Epithelial cell of prostate (primary cell): ENCODE measurements at regions not wholly inside any gene's neighbourhood (a gene's known extent, or its start where the extent isn't known, plus 50 kb on each side); places are given as distances from the start of the nearest gene placed in this dataset.

Source experiments
- DNase-seq: peaks from one replicate; pipeline ENCODE4 v3.0.0-alpha.2; 2011; ENCODE audit warnings: low read depth, low spot score
- H3K27ac ChIP-seq: fragments of 450-650 bp; 2 replicates; pipeline ENCODE4 v1.5.1; 2017; ENCODE audit warnings: mild to moderate bottlenecking

DNA sequence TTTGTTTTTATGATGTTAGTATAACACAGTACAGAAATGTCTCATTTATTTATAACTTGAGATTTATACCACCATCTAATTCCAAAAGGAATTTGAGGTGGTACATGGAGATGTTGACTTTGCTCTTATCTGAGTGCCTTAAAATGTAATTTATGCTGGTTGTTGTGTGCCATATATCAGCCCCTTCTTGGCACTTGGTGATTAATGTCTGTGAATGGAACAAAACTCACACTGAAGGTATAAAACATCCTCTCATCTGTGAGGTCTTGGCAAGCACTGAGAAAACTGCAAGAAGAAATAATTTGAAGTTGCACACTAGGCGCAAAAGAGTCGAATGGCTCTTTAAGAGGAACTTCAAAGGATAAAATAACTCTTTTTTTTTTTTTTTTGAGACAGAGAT lies 240.4 kb downstream of the B3GLCT start:
- no peak for DNase-seq
- no peak overlapping the region for H3K27ac ChIP-seq

DNA sequence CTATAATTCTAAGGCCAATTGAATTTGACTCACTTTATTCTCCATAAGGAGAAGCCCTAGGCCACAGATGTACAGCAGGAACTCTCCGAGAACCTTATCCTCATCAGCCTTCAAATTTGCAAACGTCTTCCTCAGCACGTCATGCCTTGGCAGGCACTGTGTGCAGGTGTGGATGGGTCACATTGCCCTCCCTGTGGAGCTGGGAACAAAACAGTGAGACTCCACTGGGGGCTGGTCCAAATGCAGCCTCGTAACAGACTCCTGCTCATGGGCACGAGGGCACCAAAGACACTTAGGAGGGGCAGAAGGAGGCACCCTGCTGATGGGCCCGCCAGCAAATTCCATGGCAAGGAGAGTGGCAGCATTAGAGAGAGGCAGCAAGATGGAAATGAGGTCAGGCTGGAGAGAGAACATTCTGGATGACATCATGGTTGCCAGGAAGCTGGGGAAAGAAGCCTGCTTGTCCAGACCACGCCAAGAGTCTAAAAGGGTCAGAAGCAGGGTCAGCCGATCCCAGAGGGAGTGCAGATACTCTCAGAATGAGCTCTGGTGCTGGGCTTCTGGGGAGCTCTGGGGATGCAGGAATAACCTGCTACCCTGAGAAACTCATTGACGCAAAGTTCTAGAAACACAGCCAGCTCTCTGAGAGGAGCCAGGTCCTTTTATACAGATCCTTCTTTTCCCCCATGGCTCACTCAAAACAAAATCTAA lies 242.2 kb downstream of the B3GLCT start:
- H3K27ac ChIP-seq = no peak overlapping the region
- no peak for DNase-seq

DNA sequence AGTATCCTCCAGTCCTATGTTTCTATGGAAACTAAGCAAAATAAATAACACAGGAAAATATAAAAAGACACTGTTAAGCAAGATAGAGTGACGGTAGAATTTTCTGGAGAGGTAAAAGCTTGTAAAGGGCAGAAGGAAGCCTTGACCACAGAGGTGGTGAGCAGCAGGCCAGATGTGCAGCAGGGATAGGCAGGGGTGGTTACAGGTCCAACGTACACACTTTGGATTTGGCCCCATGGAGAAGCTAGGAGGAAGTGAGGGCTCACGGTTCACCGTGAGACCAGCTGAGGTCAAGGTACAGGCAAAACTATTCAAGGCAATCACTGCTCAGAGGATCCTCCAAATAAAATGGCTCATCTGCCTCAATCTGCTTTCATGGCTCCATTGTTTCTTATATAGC lies 242.8 kb downstream of the B3GLCT start:
- DNase-seq = no peak
- no peak overlapping the region for H3K27ac ChIP-seq

DNA sequence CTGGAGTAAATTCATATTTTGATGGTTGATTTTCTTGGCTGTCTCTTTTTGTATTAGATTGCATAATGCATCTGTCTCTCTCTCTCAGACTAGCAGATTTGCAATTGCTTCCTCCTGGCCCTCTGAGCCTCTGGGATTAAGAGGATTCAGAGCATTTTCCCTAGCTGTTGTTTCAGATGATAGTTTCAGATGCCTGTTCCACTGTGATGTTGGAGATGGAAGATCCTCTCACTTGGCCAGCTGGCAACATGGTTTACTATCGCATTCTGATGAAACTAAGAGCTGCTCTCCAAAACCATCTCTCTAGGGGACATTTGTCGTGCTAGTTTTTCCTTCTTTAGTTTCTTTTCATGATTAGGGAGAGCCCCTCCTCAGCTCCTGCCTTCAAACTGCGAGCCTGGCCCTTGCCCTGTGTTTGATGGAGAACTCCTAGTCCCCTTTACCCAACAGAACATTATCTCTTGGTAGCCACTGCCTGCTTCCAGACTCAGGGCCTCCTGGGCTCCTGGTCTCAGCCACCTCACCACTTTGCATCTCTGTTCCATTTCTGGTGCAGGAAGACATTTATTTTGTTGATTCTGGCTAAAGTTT lies 244.6 kb downstream of the B3GLCT start:
- no peak for DNase-seq
- no peak overlapping the region for H3K27ac ChIP-seq

DNA sequence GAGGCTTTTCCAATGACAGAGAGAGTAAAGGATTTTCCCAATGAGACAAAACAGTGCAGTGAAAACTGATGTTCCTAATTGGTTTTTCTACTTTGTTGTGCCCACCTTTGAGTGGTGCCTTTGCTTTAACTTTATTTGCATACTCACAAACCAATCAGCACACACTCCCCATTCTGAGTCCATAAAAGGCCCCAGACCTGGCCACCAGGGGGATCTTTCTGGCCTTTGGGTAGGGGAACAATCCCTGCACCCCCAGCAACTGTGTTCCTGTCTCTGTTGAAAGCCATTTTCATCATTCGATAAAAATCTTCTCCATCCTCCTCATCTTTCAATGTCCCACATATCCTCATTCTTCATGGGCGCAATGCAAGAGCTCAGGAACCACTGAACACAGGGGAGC lies 252.8 kb downstream of the B3GLCT start:
- H3K27ac ChIP-seq = no peak overlapping the region
- DNase-seq = no peak

DNA sequence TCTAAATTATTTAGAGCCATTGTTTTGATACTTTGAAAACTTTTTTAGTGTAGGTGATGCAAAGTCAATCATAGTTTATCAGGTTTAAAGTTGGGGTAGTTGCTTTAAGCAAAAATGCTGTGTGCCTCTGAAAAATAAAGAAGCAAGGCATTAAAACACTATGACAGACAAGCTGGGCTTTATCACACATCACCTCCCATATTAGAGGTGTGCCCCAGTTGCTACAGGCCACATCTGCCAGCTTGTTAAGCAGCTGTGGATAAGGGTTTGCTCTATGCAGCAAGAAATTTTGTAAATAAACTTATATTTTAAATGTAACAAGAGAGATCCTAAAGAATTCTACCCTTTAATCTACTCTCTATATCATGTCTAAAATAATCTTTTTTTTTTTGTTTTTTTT lies 255.8 kb downstream of the B3GLCT start:
- DNase-seq = no peak
- H3K27ac ChIP-seq = no peak overlapping the region

DNA sequence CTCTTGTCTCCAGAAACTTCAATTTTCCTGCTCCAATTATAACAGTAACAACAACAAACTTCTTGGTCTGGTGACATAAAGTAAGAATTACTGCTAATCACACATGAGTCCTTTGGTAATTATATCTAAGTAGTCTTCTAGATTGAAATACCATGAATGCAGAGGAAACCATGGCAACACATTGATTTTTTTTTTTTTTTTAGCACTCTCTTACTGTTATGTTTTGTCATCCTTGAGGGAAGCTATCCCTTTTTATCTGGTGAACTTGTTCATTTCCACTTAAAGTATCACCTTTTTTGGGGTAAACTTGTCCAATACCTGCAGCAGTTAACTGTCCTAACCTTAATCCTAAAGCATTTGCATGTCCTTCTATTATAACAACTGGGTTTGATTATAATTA lies 256.3 kb downstream of the B3GLCT start:
- no peak overlapping the region for H3K27ac ChIP-seq
- DNase-seq = no peak

DNA sequence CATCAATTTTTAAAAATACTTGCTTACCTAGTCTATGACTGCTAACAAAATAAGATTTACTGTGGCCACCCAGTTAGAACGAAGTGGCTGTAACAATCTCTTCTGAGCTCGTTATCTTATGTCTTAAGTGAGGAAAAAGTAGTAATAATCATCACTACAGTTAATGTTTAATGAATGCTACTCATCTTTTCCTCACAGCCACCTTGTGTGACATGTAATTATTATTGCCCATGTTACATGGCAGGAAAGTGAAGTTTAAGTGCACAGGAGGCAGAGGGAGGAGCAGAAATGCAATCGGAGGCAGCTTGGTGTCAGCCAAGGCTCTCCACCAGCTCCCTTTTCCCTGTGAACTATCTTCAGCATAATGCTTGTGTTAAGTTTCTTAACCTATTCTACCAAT lies 260.3 kb downstream of the B3GLCT start:
- DNase-seq = no peak
- no peak overlapping the region for H3K27ac ChIP-seq

DNA sequence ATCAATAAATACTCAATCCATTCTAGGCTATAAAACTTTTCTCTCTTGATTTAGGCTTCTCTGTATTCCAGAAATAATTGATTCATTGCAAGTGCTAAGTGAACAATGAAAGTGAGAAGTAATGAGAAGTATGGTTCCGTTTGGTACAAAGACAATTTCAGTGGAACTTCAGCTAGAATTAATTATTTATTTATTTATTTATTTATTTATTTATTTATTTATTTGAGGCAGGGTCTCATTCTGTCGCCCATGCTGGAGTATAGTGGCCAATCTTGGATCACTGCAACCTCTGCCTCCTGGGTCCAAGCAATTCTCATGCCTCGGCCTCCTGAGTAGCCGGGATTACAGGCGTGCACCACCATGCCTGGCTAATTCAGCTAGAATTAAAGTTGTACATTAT lies 262.1 kb downstream of the B3GLCT start:
- no peak for DNase-seq
- no peak overlapping the region for H3K27ac ChIP-seq

DNA sequence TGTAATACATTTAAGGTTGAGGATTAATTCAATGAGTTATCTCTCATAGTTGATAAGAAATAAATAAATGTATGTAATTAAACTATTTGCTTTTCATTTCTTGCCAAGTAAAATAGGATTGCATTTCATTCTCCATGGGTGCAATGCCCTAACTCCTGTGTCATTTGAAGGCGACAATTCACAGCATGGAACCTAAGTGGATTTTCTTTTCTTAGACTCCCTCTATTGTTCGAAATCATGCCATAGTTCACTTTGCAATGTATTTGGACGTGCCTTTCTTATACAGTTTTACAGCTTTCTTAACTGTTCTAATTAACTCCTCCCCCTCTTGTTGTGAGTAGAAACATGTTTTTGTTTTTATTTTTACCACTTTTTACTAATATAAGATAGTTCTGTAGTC lies 263.0 kb downstream of the B3GLCT start:
- no peak for DNase-seq
- H3K27ac ChIP-seq = no peak overlapping the region

DNA sequence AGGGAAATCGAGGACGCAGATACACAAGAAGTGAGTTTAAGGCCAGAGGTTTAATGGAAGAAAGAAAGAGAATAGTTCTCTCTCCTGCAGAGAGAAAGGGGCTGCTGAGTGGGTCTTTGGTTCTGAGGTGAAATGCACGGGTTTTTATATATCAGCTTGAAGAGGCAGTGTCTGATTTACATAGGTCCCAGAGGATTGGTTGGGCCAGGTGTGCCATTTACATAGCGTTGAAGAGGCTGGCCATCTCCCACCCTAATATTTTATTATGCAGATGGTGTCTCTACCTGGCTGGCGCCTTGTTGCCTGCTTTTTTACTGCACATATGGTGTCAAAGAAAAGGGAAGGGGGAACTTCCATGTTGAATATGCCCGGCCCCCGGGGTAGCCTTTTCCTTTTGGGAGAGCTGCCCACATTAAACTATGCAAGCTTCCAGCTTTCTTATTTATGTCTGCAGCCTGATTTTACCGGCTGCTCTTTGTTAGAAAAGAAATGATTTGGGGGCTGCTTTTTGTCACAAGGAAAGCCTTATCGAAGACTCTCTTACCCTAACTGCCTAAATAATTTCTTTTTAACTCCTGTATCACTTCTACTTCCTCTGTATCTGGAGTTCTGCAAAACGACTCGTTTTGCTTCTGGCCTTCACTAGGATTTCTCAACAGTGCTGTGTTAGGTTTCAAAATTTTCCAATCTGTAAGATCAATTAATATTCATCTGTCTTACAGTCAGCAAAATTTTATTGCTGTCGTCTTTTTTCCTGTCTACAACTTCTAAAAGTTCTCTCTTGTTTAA lies 268.5 kb downstream of the B3GLCT start:
- H3K27ac ChIP-seq = no peak overlapping the region
- no peak for DNase-seq

DNA sequence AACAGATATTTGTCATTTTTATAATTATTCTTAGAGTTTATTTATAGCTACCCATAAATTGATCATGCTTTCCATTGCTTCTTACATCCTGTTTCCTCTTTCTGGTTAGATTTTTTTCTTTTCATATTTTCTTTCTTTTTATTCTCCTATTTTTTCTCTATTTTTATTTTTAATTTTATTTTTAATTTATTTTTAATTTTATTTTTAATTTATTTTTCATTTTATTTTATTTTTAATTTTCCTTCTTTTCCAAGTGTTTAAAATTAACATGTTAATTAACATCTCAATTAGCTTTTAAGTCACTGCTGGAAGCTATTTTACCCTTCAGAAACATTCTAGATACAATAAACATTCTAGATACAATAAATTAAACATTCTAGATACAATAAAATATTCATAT lies 269.6 kb downstream of the B3GLCT start:
- no peak overlapping the region for H3K27ac ChIP-seq
- no peak for DNase-seq

DNA sequence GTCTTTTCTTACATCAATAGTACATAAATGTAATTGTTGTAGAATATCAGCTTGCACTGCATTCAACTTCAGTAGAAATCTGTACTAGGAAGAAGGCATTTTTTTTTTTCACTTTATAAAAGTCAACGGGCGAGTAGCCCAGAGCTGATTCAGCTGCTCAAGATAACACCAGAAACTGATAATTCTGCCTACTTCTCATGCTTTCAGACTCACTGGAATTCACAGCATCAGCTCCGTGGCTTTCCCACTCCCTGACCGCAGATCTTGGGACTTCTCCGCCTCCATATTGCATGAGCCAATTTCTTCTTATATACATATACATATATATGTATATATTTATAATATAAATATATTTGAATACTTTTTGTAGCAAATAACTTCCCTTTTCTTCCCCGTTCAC lies 263.1 kb upstream of the RXFP2 start:
- DNase-seq = no peak
- H3K27ac ChIP-seq = no peak overlapping the region

DNA sequence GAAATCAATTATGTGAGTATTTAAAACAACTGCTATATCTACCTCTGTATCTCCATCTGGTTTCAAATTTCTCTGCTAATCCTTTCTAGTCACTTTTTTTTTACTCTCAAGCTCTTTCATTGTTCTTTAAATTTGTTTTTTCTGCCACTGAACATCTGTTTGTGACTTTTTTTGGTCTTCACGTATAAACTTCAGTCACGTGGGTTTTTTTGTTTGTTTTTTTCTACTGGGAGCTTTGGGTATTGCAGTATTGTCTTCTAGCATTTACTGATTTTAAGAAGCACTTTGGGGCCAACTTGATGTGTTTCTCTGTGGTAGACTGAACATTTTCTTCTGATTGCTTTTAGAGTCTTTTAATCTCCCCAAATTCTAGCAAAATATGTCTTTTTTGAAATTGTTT lies 262.6 kb upstream of the RXFP2 start:
- DNase-seq = no peak
- no peak overlapping the region for H3K27ac ChIP-seq

DNA sequence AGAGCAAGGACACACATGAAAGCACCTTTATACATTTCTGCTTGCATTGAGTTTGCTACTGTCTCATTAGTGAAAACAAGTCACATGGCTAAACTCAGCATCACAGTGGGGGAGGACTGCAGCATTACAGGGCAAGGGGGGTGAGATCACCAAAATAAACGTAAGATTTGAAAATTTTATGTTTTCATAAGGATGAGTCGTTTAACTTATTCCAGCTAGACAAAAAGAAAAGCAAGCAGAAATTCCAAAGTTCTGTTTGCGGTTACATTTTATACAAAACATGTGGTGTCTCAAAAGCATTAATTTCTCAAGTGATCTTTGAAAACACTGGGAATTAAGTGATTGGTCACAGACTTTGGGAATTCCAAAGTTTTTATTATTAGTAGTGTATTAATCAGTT lies 261.4 kb upstream of the RXFP2 start:
- DNase-seq = no peak
- H3K27ac ChIP-seq = no peak overlapping the region

DNA sequence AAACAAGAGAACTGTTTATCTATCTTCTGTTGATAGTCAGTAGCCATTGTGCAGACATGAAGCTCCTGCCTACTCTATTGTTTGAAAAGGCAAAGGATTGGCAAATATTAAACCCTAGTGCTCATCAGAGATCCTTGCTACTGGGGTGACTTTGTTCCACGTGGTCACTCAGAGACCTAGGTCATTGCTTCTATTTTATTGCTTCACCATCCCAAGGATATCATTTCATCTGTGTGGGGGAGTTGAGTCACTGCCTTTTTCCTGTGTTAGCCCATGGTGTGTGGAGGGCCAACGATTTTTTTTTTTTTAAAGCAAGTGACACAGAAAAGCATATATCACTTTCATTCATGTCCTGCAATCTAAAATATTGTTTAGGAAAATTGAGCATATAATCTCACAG lies 254.1 kb upstream of the RXFP2 start:
- no peak overlapping the region for H3K27ac ChIP-seq
- no peak for DNase-seq

DNA sequence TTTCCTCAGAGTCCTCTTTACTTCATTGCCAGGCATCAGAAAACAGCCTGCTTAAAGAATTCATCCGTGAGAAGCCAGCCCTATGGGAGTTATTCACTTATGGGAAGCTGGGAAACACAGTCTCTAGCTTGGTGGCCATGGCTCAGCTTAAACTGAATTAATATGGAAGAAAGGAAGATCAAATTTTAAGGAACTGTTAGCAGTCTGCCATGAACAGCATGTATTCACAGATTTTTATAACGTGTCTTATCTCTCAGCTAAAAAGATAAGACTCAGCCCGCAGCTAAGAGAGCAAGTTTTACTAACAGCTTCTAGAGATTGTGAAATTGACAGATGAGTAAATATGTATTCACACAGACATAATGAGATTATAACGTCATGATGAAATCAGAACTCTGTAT lies 253.7 kb upstream of the RXFP2 start:
- no peak for DNase-seq
- no peak overlapping the region for H3K27ac ChIP-seq

DNA sequence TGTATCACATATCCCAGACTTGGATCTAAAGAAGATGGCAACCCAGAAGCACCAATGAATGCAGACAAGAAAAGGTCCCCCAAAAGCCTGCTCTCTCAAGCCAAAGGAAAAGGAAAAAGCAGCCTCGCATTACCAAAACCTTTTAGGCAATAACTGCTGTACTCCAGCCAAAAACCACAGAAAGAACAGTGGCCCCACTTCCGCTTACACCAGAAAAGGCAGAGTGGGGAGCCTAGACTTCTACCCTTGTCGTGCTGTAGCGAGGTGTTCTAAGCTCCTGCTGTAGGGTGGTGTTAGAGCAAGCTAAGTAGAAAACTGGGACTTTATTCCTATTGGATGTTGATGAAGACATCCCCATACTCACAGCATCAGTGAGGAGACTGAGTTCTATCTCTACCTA lies 244.0 kb upstream of the RXFP2 start:
- no peak overlapping the region for H3K27ac ChIP-seq
- DNase-seq = no peak

DNA sequence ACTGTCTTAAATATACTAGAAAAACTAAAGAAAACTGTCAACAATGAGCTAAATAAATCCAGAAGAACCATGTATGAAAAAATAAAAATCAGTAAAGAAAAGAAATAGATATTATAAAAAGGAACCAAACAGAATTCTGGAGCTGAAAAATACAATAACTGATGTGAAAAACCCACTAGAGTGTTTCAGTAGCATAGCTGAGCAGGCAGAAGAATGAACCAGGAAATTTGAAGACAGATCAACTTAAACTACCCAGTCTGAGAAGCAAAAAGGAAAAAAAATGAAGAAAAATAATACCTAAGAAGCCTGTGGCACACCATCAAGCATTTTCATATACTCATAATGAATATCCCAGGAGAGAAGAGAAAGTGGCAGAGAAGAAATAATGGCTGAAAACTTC lies 240.1 kb upstream of the RXFP2 start:
- no peak overlapping the region for H3K27ac ChIP-seq
- no peak for DNase-seq

DNA sequence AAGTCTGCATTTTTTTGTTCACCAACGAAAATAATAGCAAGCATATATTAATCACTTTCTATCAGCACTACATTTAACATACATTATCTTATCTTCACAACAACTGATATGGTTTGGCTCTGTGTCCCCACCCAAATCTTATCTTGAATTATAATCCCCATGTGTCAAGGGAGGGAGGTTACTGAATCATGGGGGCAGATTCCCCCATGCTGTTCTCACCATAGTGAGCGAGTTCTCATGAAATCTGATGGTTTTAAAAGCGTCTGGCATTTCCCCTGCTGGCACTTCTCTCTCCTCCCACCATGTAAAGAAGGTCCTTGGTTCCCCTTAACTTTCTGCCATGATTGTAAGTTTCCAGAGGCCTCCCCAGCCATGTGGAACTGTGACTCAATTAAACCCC lies 235.7 kb upstream of the RXFP2 start:
- no peak overlapping the region for H3K27ac ChIP-seq
- DNase-seq = no peak

DNA sequence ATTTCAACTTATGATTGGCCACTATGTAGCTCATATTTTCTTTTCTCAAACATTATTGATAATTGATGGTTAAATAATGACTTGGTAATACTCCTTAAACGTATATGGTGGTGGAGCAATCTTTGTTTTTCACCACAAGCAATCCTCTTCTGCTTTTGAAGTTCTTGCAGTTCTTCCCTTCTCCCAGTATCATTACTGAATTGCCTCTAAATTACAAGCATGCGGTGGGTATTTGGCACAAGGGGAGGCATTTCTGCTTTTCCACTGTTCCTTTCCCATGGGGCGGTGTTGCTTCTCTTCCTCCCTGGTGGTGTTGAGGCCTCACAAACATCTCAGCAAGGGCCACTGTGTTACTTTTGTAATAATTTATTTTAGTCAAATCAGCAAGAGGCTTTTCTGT lies 234.4 kb upstream of the RXFP2 start:
- no peak for DNase-seq
- H3K27ac ChIP-seq = no peak overlapping the region

DNA sequence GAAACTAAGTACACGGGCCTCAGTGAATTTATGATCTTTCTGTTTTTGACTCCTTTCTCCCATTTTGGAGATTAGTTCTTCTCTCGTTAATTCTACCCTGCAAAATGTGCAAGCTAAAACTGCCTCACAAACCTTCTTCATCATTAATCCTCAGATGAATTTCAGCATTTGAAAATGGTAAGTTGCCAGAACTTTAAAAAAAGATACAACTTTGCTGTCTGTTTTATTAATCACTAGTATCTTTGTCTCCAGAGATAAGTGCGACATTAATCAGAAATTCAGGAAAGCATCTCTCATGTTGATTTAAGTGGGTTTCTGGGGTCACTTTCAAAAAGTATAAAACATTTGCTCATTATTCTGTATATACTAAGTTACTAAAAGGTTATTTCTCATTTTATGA lies 227.0 kb upstream of the RXFP2 start:
- no peak overlapping the region for H3K27ac ChIP-seq
- DNase-seq = no peak
